ENCODE measurements at regions not wholly inside any gene's neighbourhood (a gene's known extent, or its start where the extent isn't known, plus 50 kb on each side); places are given as distances from the start of the nearest gene placed in this dataset.
A peak's percentile ranks its signal among the peaks of the same experiment; 100 is the strongest.

GRCh38 chr3:46078712-46079400 is 51.6 kb upstream of the XCR1 start:
- POLR2A ChIA-PET (ENCODE audit: low non-redundant PET) = no interaction called here
- Histone ChIP-seq H3K27me3 (replicated peaks; ENCODE audit: insufficient read depth, low read depth, low read length, poor library complexity) (no peaks in the 10 kb centered on the region), H3K27ac (ENCODE audit: low read depth, low read length, poor library complexity, severe bottlenecking) (no peak overlapping the region), H3K4me1 (ENCODE audit: insufficient read depth, low read length, poor library complexity, severe bottlenecking) (no peaks in the 10 kb centered on the region), H3K9me3 (ENCODE audit: low read depth, low read length, poor library complexity, severe bottlenecking) (no peaks in the 10 kb centered on the region), H3K36me3 (ENCODE audit: insufficient read depth, low read length, poor library complexity, severe bottlenecking) (no peaks in the 10 kb centered on the region), H3K4me3 (ENCODE audit: low read depth, low read length, poor library complexity, severe bottlenecking) (no peak overlapping the region)
- intact Hi-C loops (cut with micrococcal nuclease; ENCODE audit: unreplicated experiment) = loop anchor here (2.0 to 5.0 kb wide), 2 partner anchors 140 to 317 kb away; no protein-coding TSS in a partner anchor
- TF ChIP-seq EZH2 (IDR thresholded peaks at IDR 0.05; ENCODE audit: borderline replicate concordance, low read depth, low read length, poor library complexity, severe bottlenecking) (no peak), CTCF (conservative IDR thresholded peaks at IDR 0.05; ENCODE audit: low read depth, low read length) (peak; percentile 86)
- no TSS peak for BruUV-seq (replicated peaks)
- peak; percentile 83 for DNase-seq (ENCODE audit: low spot score)
- CTCF ChIA-PET = interaction anchor here (1.0 to 1.2 kb wide), 3 partner anchors 128 to 568 kb away, joined by 3 to 17 read pairs (median 6); no protein-coding TSS in a partner anchor
